ENCODE measurements at regions not wholly inside any gene's neighbourhood (a gene's known extent, or its start where the extent isn't known, plus 50 kb on each side); places are given as distances from the start of the nearest gene placed in this dataset.

- no peaks in the 10 kb centered on the region for H3K27me3 ChIP-seq (ENCODE audit: control insufficient read depth, insufficient read depth, low read length)
- no peak overlapping the region for H3K4me3 ChIP-seq (ENCODE audit: low read depth in 2 of 2, low read length in 2 of 2)
- no peaks in the 10 kb centered on the region for H3K36me3 ChIP-seq (ENCODE audit: control insufficient read depth, insufficient read depth, low read length)
- ATAC-seq: no peak
- TF ChIP-seq POLR2AphosphoS5 (IDR thresholded peaks at IDR 0.05; ENCODE audit: low read depth, low read length): no peak
- no peak for TF ChIP-seq TCF7L2 (IDR thresholded peaks at IDR 0.05; ENCODE audit: low read depth, low read length)
- TF ChIP-seq CTCF (IDR thresholded peaks at IDR 0.05): no peak
- TF ChIP-seq SIN3A (IDR thresholded peaks at IDR 0.05; ENCODE audit: borderline replicate concordance, insufficient read depth, low read depth, low read length): no peak
- TF ChIP-seq REST (IDR thresholded peaks at IDR 0.05; ENCODE audit: insufficient read depth in 1 of 2, low read depth in 2 of 2, low read length in 1 of 2): no peak
- in situ Hi-C loops (cut with HindIII; ENCODE audit: low pct_unique_long_range_greater_than_20kb, low sequenced_read_pairs): no loop called here
- POLR2A ChIA-PET: no interaction called here
- CTCF ChIA-PET: no interaction called here
- no TSS peak for BruUV-seq (replicated peaks)
- DNase-seq (ENCODE audit: low read depth, low spot score): no peak
- intact Hi-C loops (cut with micrococcal nuclease; ENCODE audit: unreplicated experiment): no loop called here
- no peaks in the 10 kb centered on the region for H3K4me1 ChIP-seq (ENCODE audit: control insufficient read depth, insufficient read depth, low read length)
- H3K9me3 ChIP-seq (ENCODE audit: control insufficient read depth, insufficient read depth, low read depth, low read length): no peaks in the 10 kb centered on the region
- H3K27ac ChIP-seq (ENCODE audit: low read length): no peak overlapping the region
Observed at GRCh38 chr2:150030436-150031190, 443.0 kb upstream of the MMADHC start.

- no peak for DNase-seq (ENCODE audit: low read depth, low spot score)
- intact Hi-C loops (cut with micrococcal nuclease; ENCODE audit: unreplicated experiment) (no loop called here), in situ Hi-C loops (cut with HindIII; ENCODE audit: low pct_unique_long_range_greater_than_20kb, low sequenced_read_pairs) (no loop called here)
- Histone ChIP-seq H3K27me3 (ENCODE audit: control insufficient read depth, insufficient read depth, low read length) (no peaks in the 10 kb centered on the region), H3K4me3 (ENCODE audit: low read depth in 2 of 2, low read length in 2 of 2) (no peak overlapping the region), H3K9me3 (ENCODE audit: control insufficient read depth, insufficient read depth, low read depth, low read length) (no peaks in the 10 kb centered on the region), H3K36me3 (ENCODE audit: control insufficient read depth, insufficient read depth, low read length) (no peaks in the 10 kb centered on the region), H3K27ac (ENCODE audit: low read length) (no peak overlapping the region), H3K4me1 (ENCODE audit: control insufficient read depth, insufficient read depth, low read length) (no peaks in the 10 kb centered on the region)
- ATAC-seq: no peak
- BruUV-seq (replicated peaks): no TSS peak
- ChIA-PET CTCF (no interaction called here), POLR2A (no interaction called here)
- no peak for TF ChIP-seq REST (IDR thresholded peaks at IDR 0.05; ENCODE audit: insufficient read depth in 1 of 2, low read depth in 2 of 2, low read length in 1 of 2)
- no peak for TF ChIP-seq SIN3A (IDR thresholded peaks at IDR 0.05; ENCODE audit: borderline replicate concordance, insufficient read depth, low read depth, low read length)
- no peak for TF ChIP-seq CTCF (IDR thresholded peaks at IDR 0.05)
- no peak for TF ChIP-seq TCF7L2 (IDR thresholded peaks at IDR 0.05; ENCODE audit: low read depth, low read length)
- TF ChIP-seq POLR2AphosphoS5 (IDR thresholded peaks at IDR 0.05; ENCODE audit: low read depth, low read length): no peak
Observed at GRCh38 chr2:150028322-150028721, 440.7 kb upstream of the MMADHC start.
